Fibroblast of skin of right biceps (primary cell): ENCODE measurements at regions not wholly inside any gene's neighbourhood (a gene's known extent, or its start where the extent isn't known, plus 50 kb on each side); places are given as distances from the start of the nearest gene placed in this dataset.

Source experiments
- DNase-seq: peaks from one replicate; pipeline ENCODE4 v3.0.0-alpha.2; 2013

DNA sequence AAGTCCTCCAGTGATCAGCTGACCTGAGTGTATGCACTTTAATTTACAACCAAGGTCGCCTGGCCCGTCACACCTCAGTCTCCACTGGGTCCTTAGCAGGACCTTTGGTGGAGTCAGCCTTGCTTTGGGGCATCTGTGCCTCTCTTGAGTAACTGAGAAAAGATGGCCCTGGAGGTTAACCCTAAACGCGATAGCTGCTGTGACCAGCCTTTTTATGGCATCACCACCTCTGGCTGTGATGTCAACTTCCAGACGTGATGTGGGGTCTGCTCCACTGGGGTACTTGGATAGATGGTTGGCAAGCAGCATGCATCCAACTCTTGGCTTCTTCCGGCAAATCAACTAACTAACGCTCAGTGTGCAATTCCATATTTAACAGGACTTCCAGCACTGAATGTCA is 122.8 kb upstream of the RTL1 start:
- DNase-seq, result no peak

DNA sequence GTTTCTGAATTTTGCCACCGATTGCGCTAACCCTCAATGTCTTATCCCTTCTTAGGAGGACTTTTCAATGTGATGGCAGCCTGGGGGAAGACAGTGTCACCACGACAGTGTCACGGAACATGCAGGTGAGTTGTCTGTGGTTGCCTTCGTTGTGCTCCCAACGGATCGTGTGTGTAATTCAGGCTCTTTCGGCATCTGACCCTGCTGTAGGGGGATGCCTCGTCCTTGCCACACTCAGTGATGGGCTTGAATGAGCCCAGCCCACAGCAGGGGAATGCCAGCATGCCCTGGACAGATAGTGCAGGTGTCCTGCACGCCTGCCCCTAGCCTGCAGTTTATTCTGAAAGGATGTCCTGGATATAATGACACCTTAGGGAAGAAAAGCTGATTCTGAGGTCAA is 123.8 kb upstream of the RTL1 start:
- DNase-seq, result no peak

DNA sequence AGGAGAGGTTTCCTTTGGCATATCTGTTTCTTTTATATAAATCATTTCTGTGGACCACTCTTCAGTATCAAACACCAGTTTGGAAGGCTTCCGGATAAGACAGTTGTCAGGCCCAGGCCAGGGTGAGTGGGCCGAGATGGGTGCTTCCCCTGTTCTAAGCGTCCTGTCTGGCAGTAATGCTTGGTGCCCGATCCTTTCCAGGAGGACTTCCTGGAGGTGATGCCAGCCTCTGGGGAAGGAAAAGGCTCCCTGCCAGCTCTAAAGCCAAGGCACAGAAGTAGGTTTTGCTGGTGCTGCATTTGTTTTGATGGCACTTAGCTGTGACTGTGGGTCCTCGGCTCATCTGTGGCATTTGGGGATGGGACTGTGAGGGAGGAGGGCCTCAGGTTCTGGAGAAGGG is 124.4 kb upstream of the RTL1 start:
- DNase-seq, result no peak

DNA sequence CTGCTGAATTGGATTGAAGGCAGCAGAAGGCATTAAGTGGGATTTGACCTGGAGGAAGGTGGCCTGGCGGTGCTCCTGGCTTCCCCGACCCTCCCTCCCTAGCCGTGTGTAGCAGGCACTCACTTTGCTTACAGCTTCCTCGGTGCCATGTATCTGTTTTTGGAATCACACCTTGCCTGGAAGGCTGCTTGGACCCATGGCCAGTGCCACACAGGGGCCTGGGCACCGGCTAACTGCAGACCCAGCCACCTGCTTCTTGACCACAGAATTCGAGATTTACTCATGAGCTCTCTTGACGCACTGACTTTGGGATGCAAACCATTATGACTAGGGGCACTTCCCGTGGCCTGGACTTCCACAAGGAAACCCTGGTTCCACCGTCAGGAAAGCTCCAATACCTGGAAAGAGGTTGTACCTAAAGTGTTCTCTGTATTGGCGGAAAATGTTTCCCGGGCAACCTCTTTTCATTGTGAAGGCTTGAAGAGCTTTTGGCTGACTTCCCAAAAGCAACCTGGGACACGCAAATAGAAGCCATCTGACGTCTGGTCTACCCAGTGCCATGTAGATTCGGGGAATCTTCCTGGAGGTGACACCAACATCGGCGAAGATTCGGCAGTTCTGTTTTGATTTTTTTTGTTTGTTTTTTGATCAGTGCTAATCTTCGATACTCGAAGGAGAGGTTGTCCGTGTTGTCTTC is 125.6 kb upstream of the RTL1 start:
- DNase-seq, result no peak

DNA sequence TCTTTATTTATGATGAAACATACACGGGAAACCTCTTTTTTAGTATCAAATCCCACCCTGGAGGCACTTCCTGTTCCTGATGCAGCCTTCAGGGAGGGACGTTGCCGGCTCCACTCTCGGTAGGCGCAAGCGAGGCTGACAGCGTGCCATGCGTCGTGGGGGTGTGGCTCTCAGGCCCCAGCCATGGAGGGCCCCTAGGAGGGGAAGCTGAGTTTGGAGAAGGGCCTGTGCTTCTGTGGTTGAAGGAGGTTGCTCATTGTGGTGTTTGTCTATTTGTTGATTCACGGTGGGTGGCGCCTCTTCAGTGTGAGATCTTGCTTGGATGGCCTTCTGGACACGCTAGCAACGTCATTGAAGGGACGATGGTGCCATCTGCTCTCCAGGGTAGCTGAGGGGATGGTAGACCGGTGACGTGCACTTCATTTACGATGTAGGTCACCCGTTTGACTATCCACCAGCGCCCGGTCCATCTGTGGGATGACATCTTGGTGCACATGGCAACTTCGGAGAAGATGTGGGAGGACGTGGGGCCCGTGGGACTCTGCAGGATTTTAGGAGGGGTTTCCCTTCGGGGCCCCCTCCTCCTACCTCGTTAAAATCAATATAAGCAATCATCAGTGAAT is 126.3 kb upstream of the RTL1 start:
- no peak for DNase-seq

DNA sequence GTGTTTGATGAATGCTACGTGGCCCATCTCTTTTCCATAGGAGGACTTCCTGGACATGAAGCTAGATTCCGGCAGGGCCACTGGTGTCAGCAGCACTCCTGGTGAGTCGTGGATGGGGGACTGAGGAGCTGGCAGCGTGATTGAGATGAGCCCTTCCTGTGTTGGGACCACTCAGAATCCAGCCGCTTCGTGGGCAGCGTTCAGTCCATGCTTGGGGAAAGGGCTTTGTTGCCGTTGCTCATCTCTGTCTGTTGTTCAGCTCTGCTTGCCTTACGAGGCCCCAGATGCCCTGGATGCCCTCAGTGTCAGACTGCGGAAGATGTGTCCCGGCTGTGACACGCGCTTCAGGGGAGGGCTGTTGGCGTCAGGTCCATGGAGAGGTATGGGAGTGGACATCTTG is 127.1 kb upstream of the RTL1 start:
- no peak for DNase-seq

DNA sequence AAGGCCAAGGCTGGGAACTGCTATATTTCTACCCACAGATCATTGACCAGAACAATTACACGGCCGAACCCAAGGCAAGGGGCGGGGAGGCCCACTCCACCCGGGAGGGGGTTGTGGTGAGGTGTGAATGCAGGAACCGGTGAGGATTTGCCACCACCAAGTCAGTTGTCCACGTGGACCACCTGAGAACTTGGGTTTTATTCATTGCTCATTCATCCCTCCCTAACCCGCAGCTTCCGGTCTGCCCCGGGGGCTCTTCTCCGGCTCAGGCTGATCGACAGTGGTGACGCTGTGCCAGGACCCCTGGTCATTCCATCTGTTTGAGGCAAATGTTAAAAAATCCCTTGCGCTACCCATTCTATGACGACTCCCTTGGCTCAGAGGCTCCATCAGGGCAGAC is 127.7 kb upstream of the RTL1 start:
- DNase-seq, result no peak

DNA sequence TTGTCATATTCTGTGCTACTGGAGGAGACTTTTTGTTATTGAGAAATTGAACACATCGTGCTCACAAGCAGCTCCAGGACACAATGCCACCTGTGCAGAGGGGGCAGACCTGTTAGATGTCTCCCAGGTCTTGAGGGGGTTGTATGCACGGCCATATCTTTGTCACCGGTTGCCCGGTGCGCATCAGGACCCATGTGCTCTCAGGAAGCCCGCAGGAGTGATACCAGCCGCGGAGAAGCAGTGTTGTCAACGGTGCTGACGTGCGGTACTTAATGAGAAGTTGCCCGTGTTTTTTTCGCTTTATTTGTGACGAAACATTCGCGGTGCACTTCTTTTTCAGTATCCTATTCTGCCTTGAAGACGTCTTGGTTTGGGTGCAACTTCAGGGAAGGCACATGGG is 128.2 kb upstream of the RTL1 start:
- no peak for DNase-seq

DNA sequence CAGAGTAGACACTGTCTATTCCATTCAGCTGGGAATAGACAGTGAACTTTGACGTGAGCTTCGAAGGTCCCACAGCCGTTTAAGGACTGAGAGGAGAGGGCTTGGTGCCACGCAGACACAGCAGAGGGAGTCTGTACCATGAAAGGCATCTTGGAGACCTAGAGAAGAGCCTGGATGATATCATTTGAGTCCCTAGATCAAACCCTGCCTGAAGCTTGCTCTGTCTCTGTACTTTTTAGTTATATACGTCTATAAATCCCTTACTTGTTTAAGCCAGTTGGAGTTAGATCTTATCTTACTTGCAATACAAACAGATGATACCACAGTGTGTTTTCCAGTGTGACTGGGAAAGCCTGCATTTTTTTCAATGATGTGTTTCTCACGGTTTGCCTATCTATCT is 128.9 kb upstream of the RTL1 start:
- no peak for DNase-seq

DNA sequence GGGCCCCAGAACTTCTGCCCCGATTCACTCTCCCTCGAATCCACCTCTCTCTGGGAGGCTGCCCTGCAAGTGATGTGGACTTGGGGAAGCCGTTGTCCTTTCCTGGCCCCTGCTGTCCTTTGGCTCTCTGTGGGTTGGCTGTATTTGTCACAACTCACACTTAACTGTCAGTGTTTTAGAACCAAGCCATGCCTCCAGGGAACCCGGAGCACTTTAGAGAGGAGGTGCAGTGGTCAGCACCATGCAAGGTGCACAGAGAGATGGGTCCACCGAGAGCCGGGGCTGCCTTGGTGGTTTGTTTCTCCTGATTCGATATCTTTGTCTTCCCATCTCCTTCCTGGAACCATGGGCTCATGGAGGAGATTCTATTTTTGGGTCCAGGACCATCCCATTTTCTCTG is 129.5 kb upstream of the RTL1 start:
- no peak for DNase-seq

DNA sequence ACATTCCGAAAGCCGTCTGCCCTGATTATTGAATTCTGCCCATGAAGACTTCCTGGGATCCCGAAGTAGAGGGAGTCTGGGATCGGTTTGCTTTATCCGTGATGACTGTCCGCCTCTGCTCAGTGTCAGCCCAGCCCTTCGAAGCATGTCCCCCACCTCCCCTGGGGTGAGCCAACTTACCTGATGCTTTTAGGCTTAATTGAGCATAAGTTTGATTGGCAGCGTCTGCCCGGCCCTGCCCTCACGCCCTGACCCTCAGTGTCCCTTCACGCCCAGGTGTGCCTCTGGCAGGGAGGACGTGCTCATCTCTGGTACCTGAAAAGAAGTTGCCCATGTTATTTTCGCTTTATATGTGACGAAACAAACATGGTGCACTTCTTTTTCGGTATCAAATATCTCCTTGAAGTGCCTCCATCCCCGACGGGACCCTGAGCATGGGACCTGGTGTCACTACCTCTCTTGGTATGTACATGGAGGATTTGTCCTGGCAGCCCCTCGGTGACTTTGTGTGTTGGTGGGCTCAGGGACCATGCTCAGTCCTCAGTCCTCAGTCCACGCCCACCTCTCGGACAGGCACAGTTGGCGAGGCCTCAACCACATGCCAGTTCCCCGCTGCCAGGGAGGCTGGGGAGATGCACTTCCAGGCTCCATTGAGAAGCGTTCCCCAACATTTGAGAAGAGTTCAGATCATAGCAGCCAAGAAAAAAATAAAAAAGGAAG is 130.1 kb upstream of the RTL1 start:
- no peak for DNase-seq

DNA sequence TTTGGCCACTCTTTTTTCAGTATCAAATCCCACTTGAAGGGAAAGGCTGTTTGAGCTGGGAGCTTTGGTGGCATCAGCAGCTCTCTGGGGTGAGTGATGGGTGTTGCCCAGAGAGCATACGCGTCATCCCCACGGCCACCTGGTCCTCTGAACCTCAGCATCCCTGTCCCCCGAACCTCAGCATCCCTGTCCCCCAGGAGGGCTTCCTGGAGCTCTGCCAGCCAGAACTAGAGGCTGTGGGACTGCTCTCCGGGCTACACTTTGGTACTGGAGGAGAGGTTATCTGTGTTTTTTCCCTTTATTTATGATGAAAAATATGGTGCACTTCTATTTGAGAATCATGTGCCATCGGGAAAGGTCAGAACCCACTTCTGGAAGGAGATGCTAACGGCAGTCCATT is 131.5 kb upstream of the RTL1 start:
- no peak for DNase-seq

DNA sequence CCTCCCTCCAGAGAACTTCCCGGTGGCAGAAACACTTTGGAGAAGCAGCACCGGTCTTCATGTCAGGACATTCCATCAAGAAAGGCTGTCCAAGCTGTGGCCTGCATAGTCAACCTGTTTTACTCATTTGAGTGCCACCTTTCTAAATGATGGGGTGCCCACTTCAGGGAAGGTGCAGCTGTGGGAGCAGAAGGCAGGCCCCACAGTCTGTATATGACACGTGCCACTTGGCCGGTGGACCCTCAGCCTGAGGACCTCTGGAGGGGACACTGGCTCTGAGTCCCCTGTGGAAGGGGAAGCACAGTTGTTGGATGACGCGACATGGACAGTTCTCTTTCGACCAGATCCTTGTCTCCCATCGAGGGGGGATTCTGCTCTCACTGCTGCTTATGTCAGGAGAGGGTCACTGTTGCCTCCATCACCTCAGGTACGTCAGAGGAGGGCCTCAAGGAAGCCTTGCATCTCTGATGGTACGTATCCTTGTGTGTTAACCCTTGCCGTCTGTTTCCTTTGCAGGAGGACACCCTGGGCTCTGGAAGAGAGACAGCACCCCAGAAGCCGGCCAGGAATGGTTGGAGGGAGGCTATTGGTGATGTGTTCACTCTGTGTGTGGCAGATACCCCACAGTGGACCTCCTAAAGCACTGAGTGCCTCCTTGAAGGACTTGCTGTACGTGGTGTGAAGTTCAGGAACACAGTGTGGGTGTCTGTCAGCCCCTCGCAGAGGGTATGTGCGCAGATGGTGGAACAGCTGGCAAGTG is 132.1 kb upstream of the RTL1 start:
- DNase-seq, result no peak

DNA sequence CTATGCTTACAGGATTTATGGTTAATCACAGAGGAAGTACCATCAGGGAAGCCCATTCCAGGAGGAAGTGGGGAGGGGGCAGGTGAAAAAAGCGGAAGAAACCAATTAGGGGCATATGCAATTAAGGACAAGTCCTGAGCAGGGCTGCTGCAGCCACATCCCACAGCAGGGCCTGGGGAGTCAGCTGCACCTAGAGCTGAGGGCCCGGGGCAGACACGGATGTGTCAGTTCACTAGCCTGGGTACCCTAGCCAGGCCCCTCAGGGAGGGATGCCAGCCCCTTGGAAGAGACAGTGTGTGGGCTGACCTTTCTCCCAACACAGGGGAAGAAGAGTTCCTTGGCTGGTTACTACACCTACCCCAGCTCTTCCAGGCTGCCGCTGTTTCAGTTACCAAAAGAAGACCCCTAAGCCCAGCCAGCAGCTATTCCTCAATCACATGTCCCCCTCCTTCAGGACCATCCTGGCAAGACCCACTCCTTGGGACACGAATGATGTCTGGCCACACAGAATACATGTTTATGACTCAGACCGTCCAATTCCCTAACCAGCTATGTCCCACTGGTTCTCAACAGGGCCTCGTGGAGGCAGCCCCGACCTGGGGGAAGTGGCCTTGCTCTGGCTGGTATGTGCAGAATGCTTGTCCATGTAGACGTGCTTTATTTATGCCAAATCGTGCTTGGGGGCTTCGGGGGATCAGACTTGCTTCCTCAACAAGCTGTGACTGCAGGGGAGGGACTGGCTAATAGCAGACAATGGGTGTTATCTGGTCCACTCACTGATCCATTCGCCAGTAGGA is 133.7 kb upstream of the RTL1 start:
- DNase-seq, result no peak

DNA sequence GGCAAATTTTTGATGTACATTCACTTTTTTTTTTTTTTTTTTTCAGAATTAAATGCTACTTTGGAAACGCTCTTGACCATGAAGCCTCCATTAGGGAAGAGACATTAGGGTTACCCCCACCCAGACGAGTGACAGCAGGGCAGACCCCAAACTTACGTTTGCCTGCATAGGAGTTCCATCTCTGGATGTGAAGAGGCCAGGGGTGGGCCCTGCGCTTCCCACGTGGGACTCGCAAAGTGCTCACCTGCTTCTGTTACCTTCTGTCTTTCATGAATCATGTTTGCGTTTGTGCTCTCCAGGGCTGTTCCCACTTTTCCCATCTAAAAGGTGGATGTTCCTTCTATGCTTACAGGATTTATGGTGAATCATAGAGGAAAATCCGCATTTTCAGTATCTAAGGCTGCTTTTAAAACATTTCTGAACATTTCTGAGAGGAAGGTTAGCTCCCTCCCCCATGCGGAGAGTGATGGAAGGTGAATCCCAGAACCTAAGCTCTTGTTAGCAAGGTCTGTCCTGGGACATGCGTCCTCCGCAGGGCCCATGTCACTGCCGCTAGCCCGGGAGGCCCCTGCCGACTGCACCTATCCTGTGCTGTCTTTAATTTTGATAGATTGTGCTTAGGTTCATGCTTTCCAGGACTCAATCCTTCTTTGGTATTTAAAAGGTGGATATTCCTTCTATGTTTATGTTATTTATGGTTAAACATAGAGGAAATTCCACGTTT is 135.7 kb upstream of the RTL1 start:
- no peak for DNase-seq

DNA sequence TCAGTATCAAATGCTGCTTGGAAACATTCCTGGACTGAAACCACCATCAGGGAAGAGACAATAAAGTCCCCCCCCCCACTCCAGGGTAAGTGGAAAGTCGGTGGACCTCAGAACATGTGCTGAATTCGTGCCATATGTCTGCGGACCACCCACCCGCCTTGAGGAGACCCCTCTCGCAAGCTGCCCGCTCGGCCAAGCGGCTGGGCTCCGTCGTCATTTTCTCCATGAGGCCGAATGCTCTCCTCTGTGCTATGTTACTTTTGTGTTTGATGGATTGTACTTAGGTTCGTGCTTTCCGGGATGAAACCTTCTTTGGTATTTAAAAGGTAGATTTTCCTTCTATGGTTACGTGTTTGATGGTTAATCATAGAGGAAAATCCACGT is 136.2 kb upstream of the RTL1 start:
- no peak for DNase-seq

DNA sequence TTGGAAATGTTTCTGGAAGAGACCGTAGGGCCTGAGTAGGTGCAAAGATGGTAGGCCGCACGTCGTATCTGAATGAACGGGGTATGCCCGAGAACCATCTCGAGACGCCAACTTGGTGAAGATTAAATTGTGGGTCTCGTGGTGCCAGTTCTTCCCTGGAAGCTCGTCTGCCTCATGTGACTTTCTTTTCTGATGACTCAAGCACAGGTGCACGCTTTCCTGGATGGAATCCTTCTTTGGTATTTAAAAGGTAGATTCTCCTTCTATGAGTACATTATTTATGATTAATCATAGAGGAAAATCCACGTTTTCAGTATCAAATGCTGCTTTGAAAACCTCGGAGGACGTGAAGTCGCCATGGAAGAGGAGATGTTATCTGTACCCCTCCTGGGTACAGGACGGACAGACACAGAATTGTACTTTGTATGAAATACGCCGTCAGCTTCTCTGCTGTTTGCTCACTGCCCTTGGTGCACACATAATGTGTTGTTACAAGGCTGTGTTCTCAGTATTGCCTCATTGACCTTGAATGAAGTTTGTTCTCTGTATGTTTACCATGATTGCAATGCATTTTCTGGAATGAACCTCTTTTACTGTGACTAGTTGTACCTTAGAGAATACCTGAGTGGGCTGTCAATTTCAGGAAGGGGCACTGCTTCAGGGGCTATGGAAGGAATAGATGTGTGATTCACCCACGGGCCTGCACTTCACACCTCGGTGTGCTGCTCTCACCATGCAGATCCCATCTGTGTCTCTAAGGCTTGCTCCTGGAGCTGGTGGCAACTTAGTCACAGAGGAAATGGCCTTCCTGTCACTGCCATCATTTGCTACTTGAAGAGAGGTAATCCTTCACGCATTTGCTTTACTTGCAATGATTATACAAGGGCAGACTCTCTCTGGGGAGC is 137.3 kb upstream of the RTL1 start:
- no peak for DNase-seq

DNA sequence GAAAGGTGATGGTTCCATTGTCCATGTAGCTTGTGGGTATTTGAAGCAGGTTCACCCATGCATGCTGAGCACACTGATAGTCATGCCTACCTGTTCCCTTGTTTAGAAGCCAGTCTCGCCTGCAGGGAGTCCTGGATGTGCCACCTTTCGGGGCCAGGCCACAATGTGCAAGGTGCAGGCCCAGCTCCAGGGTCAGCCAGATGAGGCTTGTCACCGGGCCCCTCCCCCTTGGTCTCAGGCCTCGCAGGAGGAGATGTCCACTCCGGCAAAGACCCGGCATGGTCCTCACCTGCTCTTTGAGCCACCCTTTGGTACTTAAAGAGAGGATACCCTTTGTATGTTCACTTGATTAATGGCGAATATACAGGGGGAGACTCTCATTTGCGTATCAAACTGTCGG is 140.4 kb upstream of the RTL1 start:
- no peak for DNase-seq

DNA sequence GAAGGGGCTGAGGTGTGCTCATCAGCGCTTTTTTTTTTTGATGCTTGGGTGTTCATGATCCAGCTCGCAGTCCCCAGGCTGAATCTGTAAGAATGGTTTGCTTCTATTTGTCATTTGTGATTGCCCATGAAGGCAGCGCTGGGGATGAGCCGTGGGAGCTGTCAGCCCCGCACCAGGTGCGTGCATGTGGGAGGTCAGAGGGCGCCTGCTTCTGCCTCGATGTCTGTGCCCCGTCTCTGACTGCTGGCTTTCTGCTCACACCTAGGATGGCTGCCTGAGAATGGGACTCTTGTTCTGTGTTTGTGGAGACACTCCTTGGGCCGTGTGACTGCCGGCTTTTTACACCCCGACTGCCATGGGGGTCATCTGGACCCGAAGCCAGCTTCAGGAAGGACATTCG is 141.2 kb upstream of the RTL1 start:
- no peak for DNase-seq

DNA sequence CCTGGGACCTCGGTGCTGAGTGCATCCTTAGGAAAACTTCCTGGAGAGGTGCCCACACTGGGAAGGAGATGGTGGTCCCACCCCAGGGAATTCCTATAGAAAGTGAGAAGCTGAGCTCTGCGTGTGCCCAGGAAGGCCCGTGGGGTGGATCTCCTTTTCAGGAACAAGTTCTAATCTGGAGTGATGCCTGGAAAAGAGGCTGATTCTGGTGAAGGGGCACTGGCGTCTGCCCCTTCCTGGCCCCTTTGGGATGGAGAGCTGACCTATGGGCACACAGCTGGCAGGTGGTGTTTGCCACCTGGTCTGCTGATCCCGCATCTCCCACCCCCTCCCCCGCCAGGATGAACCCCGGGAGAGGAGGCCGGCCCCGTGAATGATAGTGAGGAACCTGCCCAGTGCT is 142.0 kb upstream of the RTL1 start:
- DNase-seq, result no peak

DNA sequence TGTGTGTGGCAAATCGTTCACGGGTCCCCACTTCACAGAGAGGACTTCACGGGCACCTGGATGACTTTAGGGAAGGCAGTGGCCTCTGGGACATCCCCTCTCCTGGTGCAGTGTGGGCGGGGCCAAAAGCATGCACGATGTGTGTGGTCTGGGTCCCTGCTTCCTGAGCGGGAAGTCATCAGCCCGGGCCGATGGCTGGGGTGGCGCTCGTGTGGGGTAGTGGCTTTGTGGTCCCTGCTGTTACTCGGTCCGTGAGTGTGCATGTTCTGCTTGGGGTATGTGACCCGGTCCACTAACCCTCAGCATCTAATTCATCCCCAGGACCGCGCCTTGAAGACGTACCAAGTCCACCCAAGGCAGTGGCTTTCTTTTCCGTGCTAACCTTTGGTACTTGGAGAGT is 142.5 kb upstream of the RTL1 start:
- DNase-seq, result no peak
